HG02970 (cell line): ENCODE measurements at regions not wholly inside any gene's neighbourhood (a gene's known extent, or its start where the extent isn't known, plus 50 kb on each side); places are given as distances from the start of the nearest gene placed in this dataset.

Source experiments
- ATAC-seq: cut with Tn5 transposase; IDR thresholded peaks from one replicate; pipeline ENCODE4 v1.9.1; 2021; ENCODE audit warnings: mild to moderate bottlenecking, moderate library complexity, moderate number of reproducible peaks; ENCODE audit not compliant: unreplicated experiment, low FRiP score

GRCh38 chr14:96637521-96637920, 135.3 kb downstream of the PAPOLA start:
- no peak for ATAC-seq

- ATAC-seq = no peak
These were observed 136.1 kb downstream of the PAPOLA start for GRCh38 chr14:96638041-96638855.

GRCh38 chr14:96639550-96639949, 137.4 kb downstream of the PAPOLA start:
- ATAC-seq = no peak

DNA sequence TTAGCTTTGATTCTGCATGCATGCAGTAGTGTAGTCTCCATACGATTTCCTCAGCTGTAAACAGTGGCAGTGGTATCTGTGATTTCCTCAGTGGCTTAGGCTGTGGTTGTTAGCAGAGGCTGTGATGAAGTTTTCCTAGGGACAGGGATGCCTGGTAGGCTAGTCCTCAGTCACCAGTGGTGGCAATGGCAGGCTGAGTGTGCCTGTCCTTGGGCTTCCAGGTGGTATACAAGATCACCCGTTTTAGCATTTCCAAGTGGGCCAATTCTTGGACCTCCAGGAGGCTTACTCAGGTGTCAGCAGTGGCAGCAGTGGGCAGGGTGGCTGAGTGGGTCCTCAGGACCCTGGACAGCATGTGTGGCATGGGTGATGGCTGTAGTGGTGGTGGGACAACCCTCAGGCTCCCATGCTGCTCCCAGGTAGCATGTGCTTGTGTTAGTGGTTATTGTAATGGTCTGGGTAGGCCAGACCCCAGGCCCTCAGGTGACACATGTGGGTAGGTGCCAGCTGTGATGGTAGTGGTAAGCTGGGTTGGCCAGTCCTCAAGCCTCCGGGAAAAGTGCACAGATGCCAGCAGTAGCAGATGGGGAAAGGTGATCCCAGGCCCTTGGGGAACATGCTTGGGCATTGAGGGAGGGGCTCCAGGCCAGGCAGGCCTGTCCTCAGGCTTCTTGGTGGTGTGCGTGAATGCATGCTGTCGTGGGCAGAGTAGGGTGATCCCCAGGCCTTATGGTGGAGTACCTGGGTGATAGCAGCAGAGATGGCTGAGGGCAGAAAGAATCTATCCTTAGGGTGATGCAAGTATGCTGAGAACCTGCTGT, 146.5 kb downstream of the PAPOLA start:
- no peak for ATAC-seq

DNA sequence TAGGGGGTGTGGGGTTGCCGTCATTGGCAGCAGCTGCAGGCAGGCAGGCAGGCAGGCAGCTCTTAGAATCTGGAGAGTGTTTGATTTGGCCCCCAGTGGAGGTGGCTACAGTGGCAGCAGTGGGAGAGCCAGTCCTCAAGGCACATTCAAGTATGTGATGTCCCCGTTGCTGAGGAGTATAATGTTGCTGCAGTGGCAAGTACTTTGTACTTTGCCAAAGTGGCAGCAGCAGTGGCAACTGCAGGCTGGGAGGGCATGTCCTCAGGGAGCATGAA, 147.1 kb downstream of the PAPOLA start:
- ATAC-seq = no peak

GRCh38 chr14:96653597-96653996, 143.6 kb upstream of the VRK1 start:
- ATAC-seq = no peak

DNA sequence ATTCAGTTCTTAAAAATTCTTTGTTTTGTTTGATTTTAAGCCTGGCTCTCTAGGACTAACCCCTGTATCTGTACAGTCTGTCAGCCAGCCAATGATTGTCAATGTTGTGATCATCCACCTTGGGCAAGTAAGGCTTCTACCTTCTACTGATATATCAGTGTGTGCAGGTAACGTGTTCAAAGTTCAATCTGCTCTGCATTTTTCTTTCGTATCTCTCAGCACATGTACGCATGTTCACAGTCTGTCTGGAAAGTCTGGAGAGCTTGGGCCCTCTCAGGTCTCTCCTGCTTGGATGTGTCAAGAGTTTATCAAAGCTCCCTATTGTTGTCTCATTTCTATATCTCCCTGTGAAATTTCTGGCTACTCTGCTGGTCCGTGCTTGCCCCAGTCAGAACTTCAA, 138.6 kb upstream of the VRK1 start:
- no peak for ATAC-seq

GRCh38 chr14:96660123-96660522, 137.1 kb upstream of the VRK1 start:
- no peak for ATAC-seq

DNA sequence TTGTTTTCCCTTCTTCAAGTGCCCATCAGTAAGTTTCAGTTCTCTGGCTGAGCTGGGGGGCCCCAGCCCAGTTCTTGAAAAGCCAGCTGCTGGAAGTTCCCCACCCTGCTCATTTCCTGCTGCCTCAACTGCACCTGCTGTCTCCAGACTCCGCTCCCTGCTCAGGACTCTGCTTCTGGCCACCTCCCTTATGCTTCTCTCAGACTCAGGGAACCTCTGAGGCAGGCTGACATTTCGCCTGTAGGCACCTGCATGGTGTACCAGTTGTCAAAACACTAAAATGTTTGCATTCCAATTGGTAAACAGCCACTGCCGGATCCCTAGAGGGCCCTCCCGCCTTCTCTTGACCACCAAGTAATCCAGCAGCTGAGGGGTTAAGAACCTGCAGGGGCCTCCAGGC, 136.5 kb upstream of the VRK1 start:
- ATAC-seq = no peak

- no peak for ATAC-seq
These were observed 135.8 kb upstream of the VRK1 start for GRCh38 chr14:96661244-96661969.

DNA sequence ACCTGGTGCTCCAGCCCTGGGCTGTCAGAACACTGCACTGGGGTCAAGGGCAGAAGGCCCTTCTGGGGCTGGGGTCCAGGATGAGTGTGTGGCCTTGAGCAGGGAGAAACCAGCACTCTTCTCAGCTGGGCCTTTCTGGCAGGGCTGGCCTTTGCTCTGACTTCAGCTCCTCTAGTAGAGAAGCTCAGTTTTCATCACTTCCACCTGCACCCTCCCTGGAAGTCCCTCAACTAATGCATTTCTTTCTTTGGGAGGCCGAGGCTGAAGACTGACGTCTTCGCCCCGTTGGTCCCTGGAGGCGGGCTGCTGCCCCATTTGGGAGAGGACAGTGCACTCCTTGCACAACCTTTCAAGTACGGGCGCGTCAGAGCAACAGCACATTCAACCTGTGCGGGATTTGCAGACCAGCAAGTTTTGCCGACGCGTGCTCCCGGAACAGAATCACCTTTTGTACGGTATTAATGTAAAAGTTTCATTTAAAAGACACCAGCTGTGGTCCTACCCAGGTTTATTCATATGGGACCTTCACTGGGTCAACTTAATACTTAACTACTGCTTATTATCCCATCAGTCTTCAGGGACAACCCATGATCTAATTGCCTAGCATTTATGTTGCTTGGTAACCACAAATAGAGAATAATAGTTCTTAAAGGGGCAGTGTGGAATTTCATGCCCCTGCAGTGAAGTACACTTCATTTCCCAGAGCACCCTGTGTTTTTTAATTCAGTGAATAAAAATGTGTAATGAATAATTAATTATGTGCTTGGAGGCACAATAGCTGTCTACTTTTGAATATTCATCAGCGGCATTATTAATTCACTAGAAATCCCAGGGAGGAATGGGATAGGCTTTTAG, 134.8 kb upstream of the VRK1 start:
- ATAC-seq = no peak

- ATAC-seq = no peak
These were observed 134.1 kb upstream of the VRK1 start for GRCh38 chr14:96663076-96663475.

DNA sequence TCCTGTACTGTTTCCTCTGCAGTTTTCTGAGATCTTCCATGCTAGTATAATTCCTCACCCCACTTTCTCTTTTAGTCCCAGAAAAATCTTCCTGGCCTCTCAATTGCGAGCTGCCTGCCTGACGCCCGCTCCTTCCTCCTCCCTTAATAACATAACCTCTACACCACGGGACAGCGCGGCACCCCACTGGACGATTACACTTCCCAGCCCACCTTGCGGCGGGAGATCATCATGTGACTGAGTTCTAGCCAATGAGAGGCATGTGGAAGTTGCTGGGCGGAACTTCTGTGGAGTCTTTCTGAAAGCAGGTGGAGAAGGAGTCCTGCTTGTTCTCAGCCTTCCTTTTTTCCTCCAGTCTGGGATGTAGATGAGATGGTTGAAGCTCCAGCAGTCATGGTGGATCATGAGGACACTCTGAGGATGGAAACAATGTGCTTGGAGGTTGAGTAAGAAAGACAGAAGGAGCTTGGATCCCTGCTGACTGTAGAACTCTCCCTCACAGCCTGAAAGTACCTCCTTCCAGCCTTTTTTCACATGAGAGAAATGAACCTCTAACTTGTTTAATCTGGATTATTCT, 133.6 kb upstream of the VRK1 start:
- no peak for ATAC-seq

- no peak for ATAC-seq
These were observed 131.1 kb upstream of the VRK1 start for GRCh38 chr14:96666088-96666487.

DNA sequence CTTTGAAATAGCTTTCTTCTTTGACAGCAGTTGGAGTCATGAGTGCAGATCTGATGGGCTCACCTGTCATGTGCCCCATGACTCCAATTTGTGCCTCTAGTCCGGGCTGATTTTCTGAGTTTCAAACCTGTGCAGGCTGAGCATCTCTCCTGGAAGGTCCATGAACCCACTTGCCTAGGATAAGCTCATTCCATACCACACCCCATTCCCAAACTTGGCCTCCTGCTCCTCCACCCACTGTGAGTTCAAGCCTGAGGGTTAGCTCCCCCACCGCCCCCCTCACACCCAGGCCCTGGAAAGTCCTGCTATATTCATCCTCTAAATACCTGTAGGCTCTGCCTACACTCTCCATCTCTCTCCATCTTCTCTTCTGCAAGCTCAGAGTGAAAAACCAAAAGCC, 126.8 kb upstream of the VRK1 start:
- no peak for ATAC-seq

DNA sequence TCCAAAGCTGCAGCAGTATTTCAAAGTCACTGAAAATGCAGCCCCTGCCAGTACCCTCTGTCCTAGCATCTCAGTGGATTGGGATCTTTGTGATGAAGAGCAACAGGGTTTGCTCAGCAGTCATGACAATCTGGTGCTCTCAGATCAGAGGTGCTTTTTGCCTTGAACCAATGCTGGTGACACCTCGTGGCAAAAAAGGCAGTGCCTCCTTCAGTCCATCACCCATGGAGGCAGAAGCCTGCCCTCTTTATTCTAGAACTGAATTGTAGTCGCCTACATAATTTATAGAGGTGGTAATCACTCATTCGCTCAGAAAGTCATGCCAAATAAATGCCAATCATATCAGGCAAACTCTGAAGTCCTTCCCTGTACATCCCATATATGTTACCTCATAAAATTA, 126.0 kb upstream of the VRK1 start:
- ATAC-seq = no peak

- ATAC-seq = no peak
These were observed 123.5 kb upstream of the VRK1 start for GRCh38 chr14:96673706-96674105.

GRCh38 chr14:96674121-96674520, 123.1 kb upstream of the VRK1 start:
- no peak for ATAC-seq

DNA sequence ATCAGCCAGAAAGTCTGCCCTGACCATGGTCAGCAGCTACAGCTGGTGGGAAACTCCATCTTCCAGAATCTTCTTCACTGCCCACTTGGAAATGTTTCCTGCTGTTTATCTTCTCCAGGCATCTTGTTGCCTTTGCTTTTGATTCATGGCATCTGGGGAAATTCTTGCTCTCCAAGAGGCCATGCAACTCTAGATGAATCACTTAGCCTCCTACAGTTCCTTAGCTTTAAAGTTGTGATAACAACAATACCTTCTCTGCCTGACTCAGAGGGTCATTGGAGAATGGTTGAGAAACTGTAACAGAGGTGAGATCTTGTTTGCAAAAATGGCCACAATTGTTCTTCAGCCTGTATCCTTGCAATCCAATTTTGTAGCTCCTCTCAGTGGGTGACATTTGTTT, 121.0 kb upstream of the VRK1 start:
- ATAC-seq = no peak

GRCh38 chr14:96681829-96682228, 115.4 kb upstream of the VRK1 start:
- no peak for ATAC-seq
